H9 (cell line): ENCODE measurements at regions not wholly inside any gene's neighbourhood (a gene's known extent, or its start where the extent isn't known, plus 50 kb on each side); places are given as distances from the start of the nearest gene placed in this dataset.

Experiments
- DNase-seq: peaks from one replicate; pipeline ENCODE4 v3.0.0-alpha.2; 2017
- H2AFZ ChIP-seq: one replicate; pipeline ENCODE4 v1.6.1; 2013; ENCODE audit warnings: mild to moderate bottlenecking, low read length, control low read depth, moderate library complexity
- H2AK5ac ChIP-seq: 2 replicates; pipeline ENCODE4 v1.6.1; 2013; ENCODE audit warnings: low read length, control low read depth, mixed read lengths; ENCODE audit not compliant: insufficient read length
- H2BK120ac ChIP-seq: one replicate; pipeline ENCODE4 v1.6.1; 2013; ENCODE audit warnings: low read depth, mild to moderate bottlenecking, low read length, control low read depth, inconsistent platforms; ENCODE audit not compliant: poor library complexity, severe bottlenecking
- H2BK12ac ChIP-seq: 2 replicates; pipeline ENCODE4 v1.6.1; 2013; ENCODE audit warnings: low read length, control low read depth, mixed read lengths, low read depth; ENCODE audit not compliant: insufficient read length
- H2BK15ac ChIP-seq: 2 replicates; pipeline ENCODE4 v1.6.1; 2013; ENCODE audit warnings: low read depth, low read length, control low read depth
- H2BK20ac ChIP-seq: one replicate; pipeline ENCODE4 v1.6.1; 2013; ENCODE audit warnings: low read depth, mild to moderate bottlenecking, low read length, control low read depth, inconsistent platforms; ENCODE audit not compliant: poor library complexity, severe bottlenecking
- H2BK5ac ChIP-seq: 2 replicates; pipeline ENCODE4 v1.6.1; 2013; ENCODE audit warnings: low read length, control low read depth, mixed read lengths; ENCODE audit not compliant: insufficient read length
- H3K14ac ChIP-seq: 2 replicates; pipeline ENCODE4 v1.6.1; 2013; ENCODE audit warnings: low read length, control low read depth; ENCODE audit not compliant: insufficient read depth
- H3K18ac ChIP-seq: 2 replicates; pipeline ENCODE4 v1.6.1; 2013; ENCODE audit warnings: low read depth, mild to moderate bottlenecking, mixed read lengths, low read length, control low read depth; ENCODE audit not compliant: insufficient read length
- H3K23ac ChIP-seq: 2 replicates; pipeline ENCODE4 v1.6.1; 2013; ENCODE audit warnings: low read length, control low read depth, mixed read lengths, low read depth; ENCODE audit not compliant: insufficient read length
- H3K23me2 ChIP-seq: 2 replicates; pipeline ENCODE4 v1.6.1; 2013; ENCODE audit warnings: low read depth, mild to moderate bottlenecking, mixed read lengths, low read length, control low read depth; ENCODE audit not compliant: insufficient read length, poor library complexity, severe bottlenecking
- H3K27ac ChIP-seq: 2 replicates; pipeline ENCODE4 v1.5.1; 2013; ENCODE audit warnings: low read length, control low read depth, mixed read lengths, low read depth; ENCODE audit not compliant: insufficient read length
- H3K27me3 ChIP-seq: 2 replicates; pipeline ENCODE4 v1.6.1; 2013; ENCODE audit warnings: low read length, control low read depth, inconsistent platforms; ENCODE audit not compliant: insufficient read depth
- H3K4ac ChIP-seq: 2 replicates; pipeline ENCODE4 v1.6.1; 2013; ENCODE audit warnings: low read depth, mild to moderate bottlenecking, control low read depth, inconsistent platforms, low read length, moderate library complexity
- H3K4me1 ChIP-seq: 2 replicates; pipeline ENCODE4 v1.6.1; 2013; ENCODE audit warnings: low read length, control low read depth, inconsistent platforms; ENCODE audit not compliant: insufficient read depth
- H3K4me2 ChIP-seq: 2 replicates; pipeline ENCODE4 v1.6.1; 2013; ENCODE audit warnings: low read length, control low read depth, mixed read lengths; ENCODE audit not compliant: insufficient read length, insufficient read depth
- H3K56ac ChIP-seq: 2 replicates; pipeline ENCODE4 v1.6.1; 2013; ENCODE audit warnings: low read depth, mild to moderate bottlenecking, mixed read lengths, low read length, control low read depth; ENCODE audit not compliant: insufficient read length
- H3K79me1 ChIP-seq: 2 replicates; pipeline ENCODE4 v1.6.1; 2013; ENCODE audit warnings: low read depth, mild to moderate bottlenecking, moderate library complexity, low read length, control low read depth, inconsistent platforms; ENCODE audit not compliant: insufficient read depth, poor library complexity, severe bottlenecking
- H3K79me2 ChIP-seq: 2 replicates; pipeline ENCODE4 v1.6.1; 2013; ENCODE audit warnings: low read length, control low read depth, inconsistent platforms; ENCODE audit not compliant: insufficient read depth
- H3K9ac ChIP-seq: 2 replicates; pipeline ENCODE4 v1.6.1; 2013; ENCODE audit warnings: low read length, control low read depth, mixed read lengths; ENCODE audit not compliant: insufficient read length; ENCODE audit errors: extremely low read depth
- H3K9me3 ChIP-seq: one replicate; pipeline ENCODE4 v1.6.1; 2013; ENCODE audit warnings: low read depth, low read length, inconsistent platforms; ENCODE audit not compliant: control insufficient read depth
- H3T11ph ChIP-seq: one replicate; pipeline ENCODE4 v1.6.1; 2013; ENCODE audit warnings: mild to moderate bottlenecking, low read length, control low read depth, inconsistent platforms
- H4K20me1 ChIP-seq: one replicate; pipeline ENCODE4 v1.6.1; 2013; ENCODE audit not compliant: control insufficient read depth, insufficient read length, insufficient read depth
- H4K5ac ChIP-seq: 2 replicates; pipeline ENCODE4 v1.6.1; 2013; ENCODE audit warnings: low read depth, mild to moderate bottlenecking, mixed read lengths, low read length, control low read depth; ENCODE audit not compliant: insufficient read length
- H4K8ac ChIP-seq: replicated peaks from 2 replicates; pipeline ENCODE4 v1.6.1; 2013; ENCODE audit warnings: low read length, control low read depth, mixed read lengths, low read depth; ENCODE audit not compliant: insufficient read length
- H4K91ac ChIP-seq: 2 replicates; pipeline ENCODE4 v1.6.1; 2013; ENCODE audit warnings: low read depth, mild to moderate bottlenecking, moderate library complexity, mixed read lengths, low read length, control low read depth; ENCODE audit not compliant: insufficient read length
- H3K27ac Mint-ChIP-seq, 3 experiments: 2 replicates in 2 of 3; 3 replicates in 1 of 3; pipeline ENCODE4 v1.8.0; 2020 to 2021; ENCODE audit warnings: mixed read lengths in 3 of 3, mild to moderate bottlenecking in 1 of 3, moderate library complexity in 1 of 3
- H3K27me3 Mint-ChIP-seq: 2 replicates; pipeline ENCODE4 v1.8.0; 2021; ENCODE audit warnings: low read depth, mild to moderate bottlenecking, moderate library complexity, mixed read lengths
- H3K36me3 Mint-ChIP-seq, 3 experiments: 2 replicates in 2 of 3; 3 replicates in 1 of 3; pipeline ENCODE4 v1.8.0; 2020 to 2021; ENCODE audit warnings: low read depth in 3 of 3, mixed read lengths in 3 of 3; ENCODE audit not compliant: insufficient read depth in 1 of 3
- H3K4me1 Mint-ChIP-seq, 2 experiments: 2 replicates each; pipeline ENCODE4 v1.8.0; 2020; ENCODE audit warnings: mixed read lengths in 2 of 2
- H3K4me3 Mint-ChIP-seq, 2 experiments: 2 replicates in 1 of 2; 3 replicates in 1 of 2; pipeline ENCODE4 v1.8.0; 2020 to 2021; ENCODE audit warnings: mild to moderate bottlenecking in 2 of 2, mixed read lengths in 2 of 2, moderate library complexity in 1 of 2
- H3K9me3 Mint-ChIP-seq, 2 experiments: 2 replicates in 1 of 2; 3 replicates in 1 of 2; pipeline ENCODE4 v1.8.0; 2020; ENCODE audit warnings: mild to moderate bottlenecking in 2 of 2, mixed read lengths in 2 of 2, moderate library complexity in 1 of 2
- CTCF ChIP-seq: fragments of 200-600 bp; sonication (generic); conservative IDR thresholded peaks from 3 replicates; pipeline ENCODE4 v1.8.0; 2021; ENCODE audit warnings: antibody characterized with exemption, mild to moderate bottlenecking
- whole genome bisulfite sequencing: extraction: QIAGEN DNeasy Blood & Tissue Kit; methylation state at CpG from one replicate; pipeline ENCODE4 v1.1.7; 2013; ENCODE audit warnings: missing lambda C conversion rate, low lambda C conversion rate, mixed read lengths; ENCODE audit not compliant: insufficient read length; ENCODE audit errors: extremely low coverage; 5-methylcytosine and 5-hydroxymethylcytosine counted together

DNA sequence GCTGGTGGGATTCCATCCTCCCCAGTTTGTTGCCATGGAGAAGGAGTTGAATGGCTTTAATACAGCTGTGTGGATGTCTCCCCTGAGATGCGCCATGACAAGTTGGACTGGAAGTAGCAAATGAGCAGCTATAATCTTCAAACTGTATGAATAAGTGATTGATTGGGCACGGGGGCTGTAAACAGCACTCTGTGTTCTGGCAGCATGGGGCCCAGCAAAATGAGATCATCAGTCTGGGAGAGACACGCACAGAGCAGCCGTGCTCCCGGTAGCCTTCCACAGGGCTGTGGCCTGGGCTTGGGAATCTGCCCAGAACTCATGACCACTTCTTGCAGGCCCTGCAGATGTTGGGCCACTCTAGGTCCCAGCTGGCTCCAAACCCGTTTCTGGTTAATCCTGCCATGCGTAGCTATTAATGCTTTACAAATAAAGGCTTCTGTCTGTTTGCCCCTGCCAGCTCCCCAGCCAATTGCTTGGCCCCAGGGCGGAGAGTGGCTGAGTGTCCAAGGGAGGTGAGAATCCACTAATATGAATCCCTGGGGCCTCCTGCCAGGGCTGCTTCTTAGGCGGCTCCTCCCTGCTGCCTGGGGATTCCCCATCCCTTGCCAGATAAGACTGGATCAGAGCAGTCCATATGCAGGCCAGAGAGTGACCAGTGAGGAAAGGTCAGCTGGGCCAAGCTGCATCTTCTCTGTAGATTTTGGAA lies 642.9 kb downstream of the AJAP1 start:
- Mint-ChIP-seq H3K36me3 (no peaks in the 10 kb centered on the region; a peak in 1 of 7 replicates), H3K27ac (no peak overlapping the region)

More for the DNA sequence above, 642.9 kb downstream of the AJAP1 start:
- Histone ChIP-seq H3K4me2 (no peak overlapping the region), H2BK120ac (no peak overlapping the region), H4K91ac (no peak overlapping the region), H2BK12ac (no peak overlapping the region), H3K18ac (no peak overlapping the region), H2AFZ (no peak overlapping the region), H3K23me2 (no peaks in the 10 kb centered on the region), H2BK20ac (no peak overlapping the region), H3K27me3 (no peaks in the 10 kb centered on the region), H4K5ac (no peak overlapping the region), H3K79me1 (no peaks in the 10 kb centered on the region), H2BK5ac (no peak overlapping the region), H4K20me1 (no peaks in the 10 kb centered on the region), H3K56ac (no peak overlapping the region), H3K27ac (no peak overlapping the region), H3K9me3 (no peaks in the 10 kb centered on the region), H3K4ac (no peak overlapping the region), H4K8ac (no peak overlapping the region), H2AK5ac (no peak overlapping the region), H3K9ac (no peak overlapping the region), H3K14ac (no peak overlapping the region), H3K4me1 (no peaks in the 10 kb centered on the region), H3T11ph (no peak overlapping the region), H2BK15ac (no peak overlapping the region), H3K79me2 (no peaks in the 10 kb centered on the region), H3K23ac (no peak overlapping the region)
- no CpG with 5 or more reads among the region's 9 CpGs for WGBS
- peaks cover 6 to 9% of the 10 kb centered on the region in 2 experiments; a peak in 3 of 4 replicates for H3K4me1 Mint-ChIP-seq
- no peak overlapping the region for H3K4me3 Mint-ChIP-seq
- H3K27me3 Mint-ChIP-seq = peaks cover 45% of the 10 kb centered on the region
- H3K9me3 Mint-ChIP-seq = peaks cover 0 to 3% of the 10 kb centered on the region in 2 experiments; a peak in 1 of 5 replicates
- DNase-seq = no peak
- no peak for TF ChIP-seq CTCF
